Endothelial cell of hepatic sinusoid (primary cell): ENCODE measurements at regions not wholly inside any gene's neighbourhood (a gene's known extent, or its start where the extent isn't known, plus 50 kb on each side); places are given as distances from the start of the nearest gene placed in this dataset.

Experiments used
- in situ Hi-C: cut with HindIII; loops from 2 replicates; pipeline ENCODE4 v1.10.0; 2017; ENCODE audit warnings: low sequenced_read_pairs

DNA sequence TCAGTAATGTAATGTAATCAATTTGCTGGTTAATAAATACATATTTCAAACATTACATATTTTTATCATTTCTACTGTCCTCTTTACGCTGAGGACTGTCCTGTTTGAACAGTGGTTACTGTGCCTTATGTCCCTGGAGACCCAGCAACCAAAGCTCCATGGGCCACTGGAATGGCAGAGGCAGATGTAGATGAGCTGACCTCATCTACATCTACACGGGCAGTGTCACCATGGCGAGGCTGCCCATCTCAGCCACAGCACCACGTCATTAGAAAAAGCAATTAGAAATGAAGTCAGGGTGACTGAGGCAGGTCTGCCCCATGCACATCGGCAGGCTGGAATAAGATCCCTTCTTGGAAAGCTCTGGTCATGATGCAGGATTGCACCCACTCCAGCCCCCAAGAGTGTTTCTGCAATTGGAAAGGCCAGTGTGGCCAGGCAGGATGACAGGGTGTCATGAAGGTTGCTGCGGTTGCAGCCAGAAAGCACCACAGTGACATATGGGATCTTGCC is 237.5 kb downstream of the NDUFA10 start:
- in situ Hi-C loops = no loop called here

DNA sequence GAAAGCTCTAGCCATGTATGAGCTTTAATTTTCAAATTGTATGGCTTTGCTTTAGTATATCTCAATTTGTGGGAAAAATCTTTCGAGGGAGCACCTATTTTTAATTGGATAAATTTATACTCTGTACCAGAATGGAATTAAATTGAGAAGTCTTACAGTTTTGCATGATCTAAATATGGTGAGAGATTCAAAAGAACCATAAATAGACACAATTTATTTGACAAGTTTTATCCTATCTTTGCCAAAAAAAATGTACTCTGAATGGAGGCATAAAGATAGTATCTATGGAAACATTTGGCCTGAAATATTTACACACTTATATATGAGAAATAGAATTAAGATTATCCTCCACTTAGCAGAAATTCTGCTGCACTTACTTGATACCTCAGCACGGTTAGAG is 238.4 kb downstream of the NDUFA10 start:
- in situ Hi-C loops = no loop called here

GRCh38 chr2:239781454-239781853 is 243.7 kb downstream of the NDUFA10 start:
- in situ Hi-C loops = no loop called here

DNA sequence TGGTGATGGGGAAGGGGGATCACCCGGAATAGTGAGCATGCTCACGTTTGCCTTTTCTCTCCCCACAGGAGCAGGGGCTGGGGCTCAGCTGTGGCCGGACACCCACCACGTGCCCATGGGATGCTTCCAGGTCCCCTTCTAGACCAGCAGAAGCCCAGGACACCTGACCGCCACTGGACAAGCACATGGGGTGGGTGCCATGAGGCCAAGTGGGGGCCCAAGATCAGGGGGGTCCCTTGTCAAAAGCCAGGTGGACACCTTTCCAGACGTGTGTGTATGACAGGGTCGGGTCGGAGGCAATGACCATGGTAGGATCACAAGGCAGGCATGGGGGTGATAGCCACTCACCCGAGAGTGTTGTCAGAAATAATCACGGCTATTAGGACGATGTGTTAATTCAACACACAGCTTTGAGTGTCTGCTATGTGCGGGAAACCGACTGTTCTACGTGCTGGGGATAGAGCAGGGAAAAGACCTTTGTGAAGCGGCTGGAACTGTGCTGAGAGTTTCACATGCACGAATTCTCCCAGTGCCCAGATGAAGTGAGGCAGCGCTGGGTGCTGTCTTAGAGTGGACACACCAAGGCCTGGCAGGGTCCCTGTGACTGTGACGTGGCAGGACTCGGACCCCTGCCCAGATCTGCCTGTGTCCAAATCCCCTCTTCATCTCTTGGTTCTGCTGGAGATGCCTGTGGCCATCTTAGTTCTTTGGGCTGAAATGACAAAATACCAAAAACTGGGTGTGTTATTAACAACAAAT is 244.7 kb downstream of the NDUFA10 start:
- in situ Hi-C loops = no loop called here

- in situ Hi-C loops = no loop called here
These were observed 245.6 kb downstream of the NDUFA10 start for GRCh38 chr2:239779584-239779983.

GRCh38 chr2:239778861-239779558 is 246.1 kb downstream of the NDUFA10 start:
- in situ Hi-C loops = no loop called here

DNA sequence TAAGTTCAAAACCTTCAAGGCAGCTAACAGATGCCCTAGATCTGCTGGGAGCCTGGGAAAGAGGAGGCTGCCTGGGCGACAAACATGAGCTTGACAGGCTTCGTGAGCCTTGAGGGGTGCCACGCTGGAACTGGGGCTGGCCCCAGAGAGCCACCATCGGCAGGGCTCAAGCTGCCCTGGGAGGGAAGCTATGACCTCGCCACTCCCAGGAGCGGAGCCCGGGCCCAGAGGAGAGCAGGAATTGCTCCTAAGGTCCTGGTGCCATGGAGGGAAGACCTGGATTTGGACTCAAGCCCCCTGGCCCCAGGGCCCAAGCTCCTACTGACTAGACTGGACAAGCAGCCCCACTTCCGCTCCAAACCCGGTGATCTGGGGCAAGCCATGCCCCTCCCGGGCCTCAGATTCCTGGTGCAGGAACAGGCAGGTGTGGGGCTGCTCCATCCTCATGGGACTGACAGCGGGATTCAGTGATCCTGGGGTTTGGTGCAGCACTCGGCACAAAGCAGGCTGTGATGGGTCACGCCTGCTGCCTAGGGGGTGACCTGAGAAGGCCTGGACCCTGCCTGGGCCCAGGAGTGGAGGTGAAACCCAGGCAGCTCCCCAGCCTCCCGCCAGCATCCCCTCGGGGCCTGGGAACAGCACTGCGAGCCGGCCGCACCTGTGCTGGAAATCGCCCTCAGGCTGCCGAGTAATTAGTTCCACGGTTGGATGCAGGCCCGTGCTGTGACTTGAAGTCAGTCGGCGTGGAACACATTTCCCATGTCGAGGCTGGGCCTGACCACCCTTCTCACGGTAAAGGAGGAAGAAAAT is 246.9 kb downstream of the NDUFA10 start:
- in situ Hi-C loops = no loop called here

DNA sequence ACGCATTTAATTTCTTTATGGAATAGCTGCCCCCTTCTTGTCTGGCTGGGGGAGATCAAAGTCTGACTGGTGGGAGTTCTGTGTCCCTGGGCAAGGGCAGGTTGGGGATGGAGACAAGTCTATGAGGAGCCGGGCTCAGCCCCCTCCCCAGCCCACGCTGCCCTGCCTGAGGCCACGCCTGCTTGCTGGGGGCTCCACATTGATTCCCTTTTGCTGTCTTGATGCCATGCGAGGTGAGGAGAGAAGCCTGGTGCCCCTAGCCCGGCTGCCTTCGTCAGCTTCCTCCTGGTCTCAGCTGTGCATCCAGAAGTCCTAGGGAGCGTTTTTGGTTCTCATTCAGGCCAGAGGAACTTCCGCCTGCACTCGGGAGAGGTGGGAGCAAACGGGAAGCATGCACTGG is 247.9 kb downstream of the NDUFA10 start:
- in situ Hi-C loops = no loop called here

- in situ Hi-C loops = no loop called here
These were observed 248.6 kb downstream of the NDUFA10 start for GRCh38 chr2:239776436-239777005.

DNA sequence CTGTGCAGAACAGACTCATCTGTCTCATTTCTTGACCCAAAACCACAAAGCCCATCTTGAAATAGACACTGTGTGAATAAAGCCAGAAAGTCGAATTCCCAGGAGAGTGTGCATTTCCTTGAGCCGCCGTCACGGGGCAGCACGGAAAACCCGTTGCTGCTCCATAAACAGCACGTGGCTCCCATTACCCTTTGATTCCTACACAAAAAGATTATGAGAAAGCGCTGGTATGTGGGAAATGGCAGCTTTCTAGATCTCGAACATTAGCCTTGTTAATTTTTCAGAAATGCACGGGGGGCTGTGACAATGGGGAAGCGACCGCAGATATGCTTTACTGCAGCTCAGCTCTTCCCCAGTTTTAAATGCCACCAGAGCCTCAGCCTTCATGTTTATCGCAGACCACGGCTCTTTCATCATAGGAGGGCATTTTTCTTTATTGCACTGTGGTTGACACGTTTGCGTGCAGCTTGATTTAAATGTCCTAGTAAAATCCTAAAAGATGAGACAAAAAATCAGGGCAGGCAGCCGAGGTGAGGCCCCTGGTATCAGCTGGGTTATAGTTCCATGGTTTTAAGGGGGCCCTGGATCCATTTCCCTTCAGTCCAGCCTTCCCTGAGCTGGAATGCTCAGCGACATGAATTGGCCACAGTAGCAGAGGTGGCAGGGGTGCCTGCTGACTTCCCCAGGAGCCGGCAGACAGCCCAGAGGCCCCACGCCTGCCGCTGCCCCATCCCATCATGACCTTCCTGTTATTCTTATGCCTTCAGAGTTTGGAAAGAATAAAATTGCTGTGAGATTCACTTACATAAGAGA is 249.3 kb downstream of the NDUFA10 start:
- in situ Hi-C loops = no loop called here

- in situ Hi-C loops = no loop called here
These were observed 250.1 kb downstream of the NDUFA10 start for GRCh38 chr2:239774933-239775622.

GRCh38 chr2:239774142-239774462 is 251.0 kb downstream of the NDUFA10 start:
- in situ Hi-C loops = no loop called here

GRCh38 chr2:239773228-239774141 is 251.7 kb downstream of the NDUFA10 start:
- in situ Hi-C loops = no loop called here

- in situ Hi-C loops = no loop called here
These were observed 252.4 kb downstream of the NDUFA10 start for GRCh38 chr2:239772721-239773120.

- in situ Hi-C loops = no loop called here
These were observed 254.9 kb downstream of the NDUFA10 start for GRCh38 chr2:239770246-239770639.

- in situ Hi-C loops = loop anchor here (5.0 to 10.0 kb wide), 2 partner anchors 58 to 415 kb away; no protein-coding TSS in a partner anchor
These were observed 255.4 kb downstream of the NDUFA10 start for GRCh38 chr2:239769554-239770245.

- in situ Hi-C loops = loop anchor here (5.0 to 10.0 kb wide), 2 partner anchors 58 to 414 kb away; no protein-coding TSS in a partner anchor
These were observed 256.1 kb downstream of the NDUFA10 start for GRCh38 chr2:239768907-239769553.
